HEK293 (cell line): ENCODE measurements at regions not wholly inside any gene's neighbourhood (a gene's known extent, or its start where the extent isn't known, plus 50 kb on each side); places are given as distances from the start of the nearest gene placed in this dataset.

Experiments used
- CTCF ChIA-PET: fragments of 350-600 bp; formaldehyde crosslinking; extraction: SDS; loops from one replicate; lab custom pipeline; 2021; ENCODE audit warnings: antibody characterized with exemption; lab: Yijun Ruan, JAX
- POLR2A ChIA-PET: fragments of 300-600 bp; formaldehyde crosslinking; extraction: SDS; loops from one replicate; lab custom pipeline; 2020; ENCODE audit warnings: antibody characterized with exemption, inconsistent platforms; lab: Yijun Ruan, JAX
- H3K27ac ChIP-seq: fragments of 200-500 bp; sonication (Bioruptor generic); 2 replicates; pipeline ENCODE4 v1.5.1; 2014; ENCODE audit warnings: low read depth, low read length, control low read depth, inconsistent platforms; ENCODE audit errors: extremely low read depth
- H3K36me3 ChIP-seq, 2 experiments: fragments of 200-500 bp in 1 of 2; sonication (Bioruptor generic) in 1 of 2; 1 replicate in 1 of 2; 2 replicates in 1 of 2; pipeline ENCODE4 v1.5.1; 2014 to 2017; ENCODE audit warnings: inconsistent platforms in 2 of 2, low read length in 2 of 2; ENCODE audit not compliant: control insufficient read depth in 2 of 2, insufficient read depth in 1 of 2
- H3K4me1 ChIP-seq: fragments of 200-500 bp; sonication (Bioruptor generic); 2 replicates; pipeline ENCODE4 v1.5.1; 2014; ENCODE audit warnings: mild to moderate bottlenecking, low read length, inconsistent platforms; ENCODE audit not compliant: control insufficient read depth, insufficient read depth
- H3K4me3 ChIP-seq: 2 replicates; pipeline ENCODE4 v1.5.1; 2011; ENCODE audit warnings: low read depth, mild to moderate bottlenecking, control low read depth, low read length, moderate library complexity
- H3K9me3 ChIP-seq: fragments of 200-500 bp; sonication (Bioruptor generic); 2 replicates; pipeline ENCODE4 v1.5.1; 2014; ENCODE audit warnings: low read depth, low read length, inconsistent platforms; ENCODE audit not compliant: control insufficient read depth, insufficient read depth
- AEBP2 ChIP-seq: fragments of 450-650 bp; formaldehyde crosslinking; IDR thresholded peaks from 2 replicates; pipeline ENCODE4 v1.5.1; 2016; ENCODE audit warnings: missing biosample characterization, missing genetic modification characterization, borderline replicate concordance
- ELK4 ChIP-seq: IDR thresholded peaks from 2 replicates; pipeline ENCODE4 v1.6.1; 2011; ENCODE audit warnings: mild to moderate bottlenecking, low read depth, low read length, borderline replicate concordance
- HOXC10 ChIP-seq: sonication (generic); formaldehyde crosslinking; IDR thresholded peaks from 2 replicates; pipeline ENCODE4 v1.8.1; 2023; ENCODE audit warnings: mild to moderate bottlenecking, missing genetic modification reagents
- INSM2 ChIP-seq: fragments of 450-650 bp; formaldehyde crosslinking; IDR thresholded peaks from 2 replicates; pipeline ENCODE4 v1.5.1; 2016; ENCODE audit warnings: missing biosample characterization, missing genetic modification characterization
- PRDM6 ChIP-seq: fragments of 450-650 bp; formaldehyde crosslinking; IDR thresholded peaks from 2 replicates; pipeline ENCODE4 v1.5.1; 2017; ENCODE audit warnings: missing biosample characterization, missing genetic modification characterization
- REPIN1 ChIP-seq: fragments of 450-650 bp; formaldehyde crosslinking; IDR thresholded peaks from 2 replicates; pipeline ENCODE4 v1.5.1; 2017; ENCODE audit warnings: missing biosample characterization, missing genetic modification characterization, low read depth
- WT1 ChIP-seq: fragments of 450-650 bp; formaldehyde crosslinking; IDR thresholded peaks from 2 replicates; pipeline ENCODE4 v1.5.1; 2016; ENCODE audit warnings: missing biosample characterization, missing genetic modification characterization
- ZBTB1 ChIP-seq: fragments of 450-650 bp; formaldehyde crosslinking; IDR thresholded peaks from 2 replicates; pipeline ENCODE4 v1.5.1; 2016; ENCODE audit warnings: missing biosample characterization, missing genetic modification characterization
- ZIC2 ChIP-seq: fragments of 450-650 bp; formaldehyde crosslinking; IDR thresholded peaks from 2 replicates; pipeline ENCODE4 v1.5.1; 2016; ENCODE audit warnings: missing biosample characterization, missing genetic modification characterization
- ZNF311 ChIP-seq: fragments of 450-650 bp; formaldehyde crosslinking; IDR thresholded peaks from 2 replicates; pipeline ENCODE4 v1.5.1; 2017; ENCODE audit warnings: missing biosample characterization, missing genetic modification characterization, borderline replicate concordance
- ZNF366 ChIP-seq: fragments of 450-650 bp; formaldehyde crosslinking; conservative IDR thresholded peaks from 2 replicates; pipeline ENCODE4 v1.5.1; 2016; ENCODE audit warnings: missing biosample characterization, missing genetic modification characterization
- ZNF391 ChIP-seq: fragments of 450-650 bp; formaldehyde crosslinking; IDR thresholded peaks from 2 replicates; pipeline ENCODE4 v1.5.1; 2016; ENCODE audit warnings: low read depth, missing biosample characterization, missing genetic modification characterization, borderline replicate concordance
- ZNF398 ChIP-seq: fragments of 450-650 bp; formaldehyde crosslinking; IDR thresholded peaks from 2 replicates; pipeline ENCODE4 v1.5.1; 2017; ENCODE audit warnings: missing biosample characterization, missing genetic modification characterization
- ZNF529 ChIP-seq: fragments of 450-650 bp; formaldehyde crosslinking; IDR thresholded peaks from 2 replicates; pipeline ENCODE4 v1.5.1; 2017; ENCODE audit warnings: missing genetic modification characterization, missing biosample characterization; ENCODE audit not compliant: insufficient replicate concordance
- ZNF558 ChIP-seq: fragments of 450-650 bp; formaldehyde crosslinking; IDR thresholded peaks from 2 replicates; pipeline ENCODE4 v1.5.1; 2016; ENCODE audit warnings: missing biosample characterization, missing genetic modification characterization
- ZNF571 ChIP-seq: fragments of 450-650 bp; formaldehyde crosslinking; IDR thresholded peaks from 2 replicates; pipeline ENCODE4 v1.5.0; 2017; ENCODE audit warnings: missing biosample characterization, missing genetic modification characterization
- ZNF580 ChIP-seq: fragments of 450-650 bp; formaldehyde crosslinking; IDR thresholded peaks from 2 replicates; pipeline ENCODE4 v1.5.1; 2016; ENCODE audit warnings: missing biosample characterization, missing genetic modification characterization
- ZNF624 ChIP-seq: fragments of 450-650 bp; formaldehyde crosslinking; IDR thresholded peaks from 2 replicates; pipeline ENCODE4 v1.5.1; 2017; ENCODE audit warnings: missing biosample characterization, missing genetic modification characterization
- ZNF645 ChIP-seq: fragments of 450-650 bp; formaldehyde crosslinking; IDR thresholded peaks from 2 replicates; pipeline ENCODE4; 2016; ENCODE audit warnings: missing biosample characterization, missing genetic modification characterization
- ZNF660 ChIP-seq: fragments of 450-650 bp; IDR thresholded peaks from 2 replicates; pipeline ENCODE4 v1.5.1; 2018; ENCODE audit warnings: missing biosample characterization, mild to moderate bottlenecking, missing genetic modification characterization
- ZSCAN4 ChIP-seq: fragments of 450-650 bp; formaldehyde crosslinking; IDR thresholded peaks from 2 replicates; pipeline ENCODE4 v1.5.1; 2017; ENCODE audit warnings: missing biosample characterization, missing genetic modification characterization

- no peak for TF ChIP-seq ZNF391 (tag by site-specific recombination)
- no peak for TF ChIP-seq ZNF398 (tag by site-specific recombination)
- TF ChIP-seq ZNF529 (tag by site-specific recombination), result no peak
- no peak for TF ChIP-seq ELK4
- no peak for TF ChIP-seq ZIC2 (tag by site-specific recombination)
- no peak for TF ChIP-seq PRDM6 (tag by site-specific recombination)
- no peak for TF ChIP-seq ZNF571 (tag by site-specific recombination)
- no peak for TF ChIP-seq REPIN1
Observed at GRCh38 chr1:55547405-55547804, 332.2 kb upstream of the USP24 start (continued).

GRCh38 chr1:55546553-55546952, 331.4 kb upstream of the USP24 start:
- ChIA-PET CTCF (no interaction called here), POLR2A (no interaction called here)
- H3K36me3 ChIP-seq, result no peaks in the 10 kb centered on the region
- no peaks in the 10 kb centered on the region for H3K4me1 ChIP-seq
- TF ChIP-seq ZBTB1 (tag by site-specific recombination) (no peak), WT1 (no peak), ZNF660 (tag by site-specific recombination) (no peak), ZNF580 (tag by site-specific recombination) (no peak), ZNF645 (no peak), INSM2 (tag by site-specific recombination) (no peak), ZNF366 (tag by site-specific recombination) (no peak), HOXC10 (no peak), ZSCAN4 (tag by site-specific recombination) (no peak), ZNF624 (tag by site-specific recombination) (no peak), ZNF398 (tag by site-specific recombination) (no peak), ZNF558 (tag by site-specific recombination) (no peak), AEBP2 (tag by site-specific recombination) (no peak), ZNF311 (no peak)
- TF ChIP-seq, all 188 proteins: peak for 0
- H3K4me3 ChIP-seq, result no peak overlapping the region
- no peaks in the 10 kb centered on the region for H3K9me3 ChIP-seq
- no peak overlapping the region for H3K27ac ChIP-seq
